ENCODE measurements at regions not wholly inside any gene's neighbourhood (a gene's known extent, or its start where the extent isn't known, plus 50 kb on each side); places are given as distances from the start of the nearest gene placed in this dataset.

DNA sequence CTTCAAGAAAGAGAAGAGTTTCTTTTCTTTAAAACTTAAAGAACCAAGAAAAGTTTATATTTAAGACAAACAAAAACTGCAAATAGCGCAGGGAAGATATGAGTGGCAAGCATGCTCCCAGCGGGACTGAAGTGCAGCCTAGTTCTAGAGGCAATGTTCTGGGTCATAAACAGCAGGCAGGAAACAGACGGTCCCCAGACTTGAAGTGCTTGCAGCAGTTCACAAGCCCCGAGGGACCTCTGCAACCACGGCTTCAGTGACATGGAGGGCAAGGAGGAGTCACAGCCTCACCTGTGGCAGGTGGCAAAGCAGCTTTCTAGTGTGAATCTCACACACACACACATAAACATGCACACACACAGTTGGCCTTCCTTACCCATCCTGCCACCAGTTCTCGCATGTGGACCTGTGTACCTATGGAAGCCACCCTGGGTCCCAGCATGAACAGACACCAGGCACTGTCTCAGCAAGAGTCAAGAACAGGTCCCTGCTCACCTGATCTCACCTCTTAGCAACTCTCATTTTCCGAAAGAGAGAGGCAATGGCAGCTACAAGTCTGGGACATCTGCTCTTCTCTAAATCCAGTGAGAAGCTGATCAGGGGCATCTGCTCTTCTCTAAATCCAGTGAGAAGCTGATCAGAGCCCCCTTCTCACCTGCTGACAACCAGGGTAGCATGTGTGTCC, 162.0 kb downstream of the EFNB2 start:
- Histone ChIP-seq H3K27me3 (ENCODE audit: insufficient read depth, poor library complexity, severe bottlenecking) (no peaks in the 10 kb centered on the region), H3K9me3 (ENCODE audit: severe bottlenecking) (no peaks in the 10 kb centered on the region), H3K4me3 (ENCODE audit: severe bottlenecking) (no peak overlapping the region), H3K27ac (ENCODE audit: poor library complexity, severe bottlenecking) (no peak overlapping the region), H3K4me1 (ENCODE audit: insufficient read depth, poor library complexity, severe bottlenecking) (peaks cover 28% of the 10 kb centered on the region), H3K36me3 (ENCODE audit: low read depth) (no peaks in the 10 kb centered on the region)
- DNase-seq (ENCODE audit: low spot score) (no peak), ATAC-seq (ENCODE audit: low read depth) (no peak)
- TF ChIP-seq, protein P1, sequence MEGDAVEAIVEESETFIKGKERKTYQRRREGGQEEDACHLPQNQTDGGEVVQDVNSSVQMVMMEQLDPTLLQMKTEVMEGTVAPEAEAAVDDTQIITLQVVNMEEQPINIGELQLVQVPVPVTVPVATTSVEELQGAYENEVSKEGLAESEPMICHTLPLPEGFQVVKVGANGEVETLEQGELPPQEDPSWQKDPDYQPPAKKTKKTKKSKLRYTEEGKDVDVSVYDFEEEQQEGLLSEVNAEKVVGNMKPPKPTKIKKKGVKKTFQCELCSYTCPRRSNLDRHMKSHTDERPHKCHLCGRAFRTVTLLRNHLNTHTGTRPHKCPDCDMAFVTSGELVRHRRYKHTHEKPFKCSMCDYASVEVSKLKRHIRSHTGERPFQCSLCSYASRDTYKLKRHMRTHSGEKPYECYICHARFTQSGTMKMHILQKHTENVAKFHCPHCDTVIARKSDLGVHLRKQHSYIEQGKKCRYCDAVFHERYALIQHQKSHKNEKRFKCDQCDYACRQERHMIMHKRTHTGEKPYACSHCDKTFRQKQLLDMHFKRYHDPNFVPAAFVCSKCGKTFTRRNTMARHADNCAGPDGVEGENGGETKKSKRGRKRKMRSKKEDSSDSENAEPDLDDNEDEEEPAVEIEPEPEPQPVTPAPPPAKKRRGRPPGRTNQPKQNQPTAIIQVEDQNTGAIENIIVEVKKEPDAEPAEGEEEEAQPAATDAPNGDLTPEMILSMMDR (IDR thresholded peaks at IDR 0.05; ENCODE audit: poor library complexity, severe bottlenecking): no peak

DNA sequence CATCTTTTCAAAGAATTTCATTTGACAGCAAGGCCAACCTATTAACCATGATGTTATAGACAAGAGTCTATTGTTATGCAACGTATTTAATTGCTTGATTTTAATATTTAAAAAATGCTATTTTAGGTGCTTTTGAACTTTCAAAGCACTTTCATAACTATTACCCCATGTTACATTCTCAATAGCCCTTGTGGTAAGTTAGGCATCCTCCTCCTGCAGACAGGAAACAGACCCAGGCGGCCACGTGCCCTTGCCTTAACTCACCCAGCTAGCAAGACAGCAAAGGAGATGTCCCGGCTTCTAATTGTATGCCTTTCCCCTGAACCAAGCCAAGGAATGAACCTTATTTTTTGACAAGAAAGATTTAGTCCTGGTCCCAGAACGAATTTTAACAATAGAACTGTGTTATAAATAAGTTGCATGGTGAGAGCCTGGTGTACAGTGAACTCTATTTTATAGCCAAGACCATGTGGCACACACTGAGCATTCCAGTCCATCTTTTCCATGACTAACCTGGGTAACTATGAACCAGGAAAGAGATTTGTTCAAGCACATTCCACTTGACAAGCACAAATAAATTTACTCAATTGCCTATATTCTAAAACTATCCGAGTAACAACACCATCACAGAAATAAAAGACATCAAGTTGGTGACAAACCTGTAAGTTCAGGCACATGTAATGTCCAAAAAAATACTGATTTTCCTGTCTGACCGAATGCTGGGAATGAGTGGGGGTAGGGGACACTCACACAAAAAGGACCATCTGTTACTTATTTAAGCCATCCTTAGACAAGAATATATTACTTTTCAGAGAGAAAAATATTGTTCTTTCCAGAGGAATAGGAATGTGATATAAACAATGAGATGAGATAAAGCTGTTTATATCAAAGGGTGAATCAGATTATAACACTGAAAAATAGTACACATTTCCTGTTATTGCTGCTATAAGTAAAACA, 163.0 kb downstream of the EFNB2 start:
- Histone ChIP-seq H3K36me3 (ENCODE audit: low read depth) (no peaks in the 10 kb centered on the region), H3K4me3 (ENCODE audit: severe bottlenecking) (no peak overlapping the region), H3K9me3 (ENCODE audit: severe bottlenecking) (no peaks in the 10 kb centered on the region), H3K27ac (ENCODE audit: poor library complexity, severe bottlenecking) (no peak overlapping the region), H3K4me1 (ENCODE audit: insufficient read depth, poor library complexity, severe bottlenecking) (peaks cover 23% of the 10 kb centered on the region), H3K27me3 (ENCODE audit: insufficient read depth, poor library complexity, severe bottlenecking) (no peaks in the 10 kb centered on the region)
- ATAC-seq (ENCODE audit: low read depth): no peak
- no peak for DNase-seq (ENCODE audit: low spot score)
- TF ChIP-seq, protein P1 (IDR thresholded peaks at IDR 0.05; ENCODE audit: poor library complexity, severe bottlenecking): no peak

DNA sequence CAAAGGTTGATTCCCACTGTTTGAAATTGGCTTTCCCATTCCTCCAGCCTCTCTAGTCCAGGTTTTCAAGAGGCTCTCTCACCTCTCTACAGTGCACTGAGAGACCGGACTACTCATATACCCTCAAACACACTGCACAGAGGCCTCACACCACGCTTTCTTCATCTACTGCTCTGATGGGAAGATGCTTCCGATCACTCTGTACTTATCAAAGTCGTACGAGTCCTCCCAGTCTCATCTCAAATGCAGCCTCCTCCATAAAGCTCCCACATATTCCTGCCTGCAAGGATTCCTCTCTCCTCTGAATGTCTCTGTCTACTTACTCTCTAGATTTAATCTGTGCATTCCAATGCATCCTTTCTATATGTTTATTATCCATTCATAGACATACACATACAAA, 164.4 kb downstream of the EFNB2 start:
- DNase-seq (ENCODE audit: low spot score) (no peak), ATAC-seq (ENCODE audit: low read depth) (no peak)
- H3K9me3 ChIP-seq (ENCODE audit: severe bottlenecking): no peaks in the 10 kb centered on the region
- no peaks in the 10 kb centered on the region for H3K27me3 ChIP-seq (ENCODE audit: insufficient read depth, poor library complexity, severe bottlenecking)
- TF ChIP-seq, protein P1 (IDR thresholded peaks at IDR 0.05; ENCODE audit: poor library complexity, severe bottlenecking): no peak
- peaks cover 10% of the 10 kb centered on the region for H3K4me1 ChIP-seq (ENCODE audit: insufficient read depth, poor library complexity, severe bottlenecking)
- H3K36me3 ChIP-seq (ENCODE audit: low read depth): no peaks in the 10 kb centered on the region
- no peak overlapping the region for H3K4me3 ChIP-seq (ENCODE audit: severe bottlenecking)
- no peak overlapping the region for H3K27ac ChIP-seq (ENCODE audit: poor library complexity, severe bottlenecking)

DNA sequence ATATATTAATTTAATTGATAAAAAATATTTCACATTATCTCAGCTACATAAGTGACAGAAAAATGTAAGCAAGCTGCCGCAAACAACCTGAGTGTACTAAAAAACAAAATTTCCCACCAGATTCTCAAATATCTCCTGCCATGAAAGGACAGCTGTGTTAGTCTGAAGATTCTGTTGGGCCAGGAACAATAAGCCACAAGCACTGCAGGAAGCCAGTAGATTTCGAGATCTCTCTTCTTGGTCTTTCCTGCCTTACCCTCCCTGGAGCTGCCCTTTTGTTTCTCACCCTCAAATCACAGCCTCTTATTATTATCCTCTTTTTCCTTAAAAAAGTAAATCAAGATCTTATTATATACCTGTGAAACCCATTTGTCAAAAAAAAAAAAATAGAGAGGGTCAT, 165.6 kb downstream of the EFNB2 start:
- Histone ChIP-seq H3K27ac (ENCODE audit: poor library complexity, severe bottlenecking) (no peak overlapping the region), H3K27me3 (ENCODE audit: insufficient read depth, poor library complexity, severe bottlenecking) (no peaks in the 10 kb centered on the region), H3K4me1 (ENCODE audit: insufficient read depth, poor library complexity, severe bottlenecking) (peaks cover 7% of the 10 kb centered on the region), H3K9me3 (ENCODE audit: severe bottlenecking) (no peaks in the 10 kb centered on the region), H3K36me3 (ENCODE audit: low read depth) (no peaks in the 10 kb centered on the region), H3K4me3 (ENCODE audit: severe bottlenecking) (no peak overlapping the region)
- ATAC-seq (ENCODE audit: low read depth): no peak
- TF ChIP-seq, protein P1 (IDR thresholded peaks at IDR 0.05; ENCODE audit: poor library complexity, severe bottlenecking): no peak
- DNase-seq (ENCODE audit: low spot score): no peak

Data from RWPE2 (cell line).